T-cell (primary cell): ENCODE measurements at regions not wholly inside any gene's neighbourhood (a gene's known extent, or its start where the extent isn't known, plus 50 kb on each side); places are given as distances from the start of the nearest gene placed in this dataset.
"Not testable (repeated sequence)": the region's sequence is repeated elsewhere in the genome, so short reads cannot be mapped to it uniquely, and the experiment has no call there.

Experiments used
- ATAC-seq, 4 experiments: fragments of 200-7000 bp in 3 of 4; fragments of 150-1000 bp in 1 of 4; cut with Tn5 transposase; replicated peaks in 1 of 4; 1 replicate in 3 of 4; 2 replicates in 1 of 4; pipeline ENCODE4 v1.10.0; 2021; ENCODE audit warnings: moderate library complexity in 3 of 4, mild to moderate bottlenecking in 2 of 4, moderate number of reproducible peaks in 1 of 4
- CTCF ChIA-PET, 2 donors: fragments of 300-600 bp; sonication (Branson Sonifier 250); formaldehyde crosslinking; loops; one replicate each; lab custom pipeline; 2022; ENCODE audit warnings: antibody characterized with exemption in 2 of 2; lab: Charles Lee
- POLR2A ChIA-PET, 2 donors: fragments of 300-600 bp; sonication (Branson Sonifier 250); formaldehyde crosslinking; loops; one replicate each; lab custom pipeline; 2022; ENCODE audit warnings: antibody characterized with exemption in 2 of 2; lab: Charles Lee
- DNase-seq, 35 experiments: peaks; one replicate each; pipeline versions ENCODE4 v3.0.0 to v3.0.0-alpha.2; 2013 to 2023
- H3K27ac ChIP-seq: one replicate; pipeline ENCODE4 v1.5.1; 2013; ENCODE audit warnings: low read length
- H3K27me3 ChIP-seq, 2 experiments: replicated peaks in 1 of 2; 1 replicate in 1 of 2; 2 replicates in 1 of 2; pipeline versions ENCODE4 v1.6.1 to v1.7.0; 2013; ENCODE audit warnings: low read length in 1 of 2, mixed read lengths in 1 of 2; ENCODE audit not compliant: control insufficient read depth in 2 of 2, insufficient read depth in 2 of 2; ENCODE audit errors: extremely low read depth in 1 of 2
- H3K36me3 ChIP-seq, 2 donors: 1 replicate in 1 of 2; 2 replicates in 1 of 2; pipeline versions ENCODE4 v1.6.1 to v1.7.0; 2013; ENCODE audit warnings: low read length in 1 of 2; ENCODE audit not compliant: control insufficient read depth in 2 of 2, insufficient read depth in 1 of 2; ENCODE audit errors: extremely low read depth in 1 of 2
- H3K4me1 ChIP-seq, 2 experiments: 1 replicate in 1 of 2; 2 replicates in 1 of 2; pipeline versions ENCODE4 v1.6.1 to v1.7.0; 2013; ENCODE audit warnings: low read length in 2 of 2, mixed read lengths in 1 of 2; ENCODE audit not compliant: insufficient read depth in 2 of 2, control insufficient read depth in 1 of 2; ENCODE audit errors: extremely low read depth in 1 of 2
- H3K4me3 ChIP-seq, 2 donors: 1 replicate in 1 of 2; 2 replicates in 1 of 2; pipeline versions ENCODE4 v1.5.1 to v1.7.0; 2013; ENCODE audit warnings: mild to moderate bottlenecking in 2 of 2, low read length in 1 of 2, moderate library complexity in 1 of 2; ENCODE audit not compliant: control insufficient read depth in 1 of 2; ENCODE audit errors: extremely low read depth in 1 of 2
- H3K9me3 ChIP-seq: 2 replicates; pipeline ENCODE4 v1.7.0; 2013
- H3K27ac Mint-ChIP-seq, 2 donors: one replicate each; pipeline ENCODE4 v1.8.0; 2020 to 2021; ENCODE audit warnings: mild to moderate bottlenecking in 2 of 2, mixed read lengths in 2 of 2
- H3K27me3 Mint-ChIP-seq, 2 donors: one replicate each; pipeline ENCODE4 v1.8.0; 2021 to 2022; ENCODE audit warnings: mixed read lengths in 2 of 2
- H3K36me3 Mint-ChIP-seq: one replicate; pipeline ENCODE4 v1.8.0; 2021; ENCODE audit warnings: mixed read lengths
- H3K4me1 Mint-ChIP-seq, 3 donors: one replicate each; pipeline ENCODE4 v1.8.0; 2020 to 2022; ENCODE audit warnings: mixed read lengths in 3 of 3, mild to moderate bottlenecking in 1 of 3
- H3K4me3 Mint-ChIP-seq, 3 donors: one replicate each; pipeline ENCODE4 v1.8.0; 2020 to 2022; ENCODE audit warnings: mild to moderate bottlenecking in 3 of 3, mixed read lengths in 3 of 3, moderate library complexity in 3 of 3
- H3K9me3 Mint-ChIP-seq, 3 donors: one replicate each; pipeline ENCODE4 v1.8.0; 2020 to 2022; ENCODE audit warnings: mixed read lengths in 3 of 3
- WGBS: methylation state at CpG from one replicate; pipeline ENCODE4 v1.1.5; 2013; ENCODE audit warnings: missing lambda C conversion rate; ENCODE audit not compliant: insufficient coverage; 5-methylcytosine and 5-hydroxymethylcytosine counted together

DNA sequence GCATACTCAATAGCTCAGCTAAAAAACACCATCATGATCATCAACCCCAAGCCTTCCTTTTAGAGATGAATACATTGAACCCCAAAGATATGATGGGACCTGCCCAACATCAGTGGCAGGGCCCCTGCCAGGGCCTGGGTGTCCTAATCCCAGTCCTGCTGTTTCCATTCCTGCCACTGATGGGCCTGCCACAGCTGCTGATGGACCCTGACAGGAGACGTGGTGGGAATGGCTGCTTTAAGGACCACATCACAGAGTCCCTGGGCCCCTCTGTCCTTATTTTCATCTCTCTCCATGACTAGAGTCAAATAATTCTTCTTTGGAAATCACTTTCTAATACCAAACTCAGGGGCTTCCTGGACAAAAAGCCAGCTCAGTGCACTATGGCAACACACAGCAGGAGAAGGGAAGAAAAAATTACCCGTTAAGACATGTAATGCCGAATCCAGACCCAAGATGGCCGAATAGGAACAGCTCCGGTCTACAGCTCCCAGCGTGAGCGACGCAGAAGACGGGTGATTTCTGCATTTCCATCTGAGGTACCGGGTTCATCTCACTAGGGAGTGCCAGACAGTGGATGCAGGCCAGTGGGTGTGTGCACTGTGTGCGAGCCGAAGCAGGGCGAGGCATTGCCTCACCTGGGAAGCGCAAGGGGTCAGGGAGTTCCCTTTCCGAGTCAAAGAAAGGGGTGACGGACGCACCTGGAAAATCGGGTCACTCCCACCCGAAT lies 160.6 kb upstream of the THBS1 start:
- H3K4me3 Mint-ChIP-seq, result peak overlapping the region in 1 of 3 donors; percentile 69
- H3K9me3 ChIP-seq, H3K9me3 Mint-ChIP-seq, H3K27me3 ChIP-seq, H3K27ac Mint-ChIP-seq, H3K4me1 ChIP-seq, ATAC-seq, DNase-seq, H3K4me3 ChIP-seq, H3K27ac ChIP-seq, H3K36me3 Mint-ChIP-seq, H3K36me3 ChIP-seq, POLR2A ChIA-PET, CTCF ChIA-PET: not testable (repeated sequence)
- H3K4me1 Mint-ChIP-seq, result peaks cover 0 to 14% (median 0%) of the 10 kb centered on the region in 3 donors
- 100% methylated on average over 1 of the region's 19 CpGs for WGBS
- peaks cover 0 to 16% of the 10 kb centered on the region in 2 donors for H3K27me3 Mint-ChIP-seq

DNA sequence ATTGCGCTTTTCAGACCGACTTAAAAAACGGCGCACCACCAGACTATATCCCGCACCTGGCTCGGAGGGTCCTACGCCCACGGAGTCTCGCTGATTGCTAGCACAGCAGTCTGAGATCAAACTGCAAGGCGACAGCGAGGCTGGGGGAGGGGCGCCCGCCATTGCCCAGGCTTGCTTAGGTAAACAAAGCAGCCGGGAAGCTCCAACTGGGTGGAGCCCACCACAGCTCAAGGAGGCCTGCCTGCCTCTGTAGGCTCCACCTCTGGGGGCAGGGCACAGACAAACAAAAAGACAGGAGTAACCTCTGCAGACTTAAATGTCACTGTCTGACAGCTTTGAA lies 160.1 kb upstream of the THBS1 start:
- DNase-seq, H3K4me1 ChIP-seq, H3K27ac Mint-ChIP-seq, CTCF ChIA-PET, H3K36me3 ChIP-seq, H3K9me3 ChIP-seq, H3K9me3 Mint-ChIP-seq, ATAC-seq, H3K36me3 Mint-ChIP-seq, H3K4me3 ChIP-seq, H3K27me3 ChIP-seq, H3K27ac ChIP-seq, POLR2A ChIA-PET: not testable (repeated sequence)
- no CpG with 5 or more reads among the region's 14 CpGs for WGBS
- Mint-ChIP-seq H3K27me3 (peaks cover 0 to 16% of the 10 kb centered on the region in 2 donors), H3K4me3 (peak overlapping the region in 1 of 3 donors; percentile 69), H3K4me1 (peaks cover 0 to 14% (median 0%) of the 10 kb centered on the region in 3 donors)

DNA sequence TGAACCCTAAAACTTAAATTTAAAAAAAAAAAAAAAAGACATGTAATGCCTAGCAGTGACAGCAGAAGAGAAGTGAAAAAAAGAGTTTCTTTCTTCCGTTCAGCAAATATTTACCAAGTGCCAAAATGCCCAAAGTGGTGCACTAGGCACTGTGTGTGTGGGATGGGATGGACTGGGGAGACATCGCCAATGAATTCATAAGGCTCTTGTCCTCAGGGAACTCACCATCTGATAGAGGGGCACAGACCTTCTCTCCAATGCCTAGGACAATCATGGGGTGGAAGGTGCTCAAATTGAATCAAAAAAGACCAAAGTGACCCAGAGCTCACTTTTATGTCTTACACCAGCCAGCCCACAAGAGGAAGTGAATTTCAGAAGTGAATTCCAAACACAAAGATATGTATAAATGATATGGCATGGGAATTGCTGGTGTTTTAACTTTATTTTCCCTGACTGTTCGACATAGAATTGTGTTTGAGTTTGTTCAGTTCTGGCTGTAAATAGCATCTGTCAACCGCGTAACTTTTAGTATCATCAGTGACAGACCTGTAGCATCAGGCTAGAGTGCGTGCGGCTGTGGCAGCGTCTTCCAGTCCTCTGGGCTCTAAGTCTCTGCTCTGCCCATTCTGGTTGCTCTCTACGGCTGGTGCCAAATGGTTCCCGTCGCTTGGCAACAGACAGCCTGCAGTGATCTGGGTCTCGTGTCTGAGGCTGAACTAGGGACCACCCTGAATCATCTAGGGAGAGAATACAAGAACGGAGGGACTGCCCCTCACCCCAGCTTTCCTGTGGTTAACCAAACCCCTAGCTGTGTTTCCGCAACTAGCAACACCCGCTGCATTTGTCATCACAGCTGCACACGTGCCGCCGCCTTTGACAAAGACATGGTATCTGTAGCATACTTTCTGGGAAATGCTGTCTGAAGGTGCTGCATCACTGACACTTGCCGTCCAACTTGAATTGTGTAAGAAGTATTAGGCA lies 154.0 kb upstream of the THBS1 start:
- H3K9me3 Mint-ChIP-seq, result no peaks in the 10 kb centered on the region
- peak overlapping the region; percentile 55 to 79 (median 68) for H3K4me3 Mint-ChIP-seq
- POLR2A ChIA-PET, result interaction anchor here in 1 of 2 donors (0.6 kb wide), 1 partner anchor 124 kb away, joined by 3 read pairs; no protein-coding TSS in a partner anchor
- H3K4me1 ChIP-seq, result peaks cover 14 to 22% of the 10 kb centered on the region in 2 experiments
- no peaks in the 10 kb centered on the region for H3K36me3 Mint-ChIP-seq
- WGBS, result 0% methylated on average over 11 of the region's 19 CpGs
- DNase-seq (peak; percentile 28 to 85 (median 72)), ATAC-seq (peak; percentile 84 to 93 (median 92))
- H3K27me3 Mint-ChIP-seq, result peaks cover 0 to 21% of the 10 kb centered on the region in 2 donors
- H3K27me3 ChIP-seq, result peaks cover 0 to 3% of the 10 kb centered on the region in 2 experiments
- H3K36me3 ChIP-seq, result no peaks in the 10 kb centered on the region
- H3K4me1 Mint-ChIP-seq, result peaks cover 24 to 42% (median 29%) of the 10 kb centered on the region in 3 donors
- peak overlapping the region; percentile 11 to 45 for H3K4me3 ChIP-seq
- peak overlapping the region; percentile 2 to 29 for H3K27ac Mint-ChIP-seq
- no peak overlapping the region for H3K27ac ChIP-seq
- CTCF ChIA-PET, result no interaction called here
- H3K9me3 ChIP-seq, result no peaks in the 10 kb centered on the region

DNA sequence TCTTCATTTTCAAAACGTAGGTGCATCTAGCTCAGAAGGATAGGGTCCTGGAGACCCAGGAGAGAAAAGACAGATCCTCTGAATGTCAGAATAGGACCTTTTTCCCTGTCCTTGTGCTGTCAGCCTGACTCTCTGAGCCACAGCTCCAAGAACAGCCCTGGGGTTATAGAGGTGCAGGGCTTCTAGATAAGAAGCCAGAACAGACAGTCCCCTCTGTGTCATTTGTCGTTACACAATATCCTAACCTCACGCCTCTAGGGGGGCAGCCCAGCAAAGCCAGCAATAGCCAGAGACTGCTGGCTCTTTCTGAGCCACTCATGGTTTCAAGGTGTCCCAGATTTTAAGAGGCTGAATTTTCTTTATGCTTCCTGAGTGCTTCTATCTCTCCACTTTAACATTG lies 153.2 kb upstream of the THBS1 start:
- POLR2A ChIA-PET, result interaction anchor here in 1 of 2 donors (0.6 kb wide), 1 partner anchor 123 kb away, joined by 3 read pairs; no protein-coding TSS in a partner anchor
- Histone ChIP-seq H3K4me3 (no peak overlapping the region), H3K9me3 (no peaks in the 10 kb centered on the region), H3K27ac (no peak overlapping the region), H3K27me3 (peaks cover 0 to 3% of the 10 kb centered on the region in 2 experiments), H3K4me1 (peaks cover 14 to 22% of the 10 kb centered on the region in 2 experiments), H3K36me3 (no peaks in the 10 kb centered on the region)
- H3K27ac Mint-ChIP-seq, result no peak overlapping the region
- H3K4me1 Mint-ChIP-seq, result peaks cover 24 to 42% (median 29%) of the 10 kb centered on the region in 3 donors
- H3K9me3 Mint-ChIP-seq, result no peaks in the 10 kb centered on the region
- ATAC-seq, result no peak
- peak overlapping the region in 1 of 3 donors; percentile 79 for H3K4me3 Mint-ChIP-seq
- no peaks in the 10 kb centered on the region for H3K36me3 Mint-ChIP-seq
- H3K27me3 Mint-ChIP-seq, result peaks cover 0 to 24% of the 10 kb centered on the region in 2 donors
- CTCF ChIA-PET, result no interaction called here
- peak in 5 of 35 experiments; percentile 2 to 11 (median 5) for DNase-seq
- 75% methylated on average over 2 of the region's 3 CpGs for WGBS

DNA sequence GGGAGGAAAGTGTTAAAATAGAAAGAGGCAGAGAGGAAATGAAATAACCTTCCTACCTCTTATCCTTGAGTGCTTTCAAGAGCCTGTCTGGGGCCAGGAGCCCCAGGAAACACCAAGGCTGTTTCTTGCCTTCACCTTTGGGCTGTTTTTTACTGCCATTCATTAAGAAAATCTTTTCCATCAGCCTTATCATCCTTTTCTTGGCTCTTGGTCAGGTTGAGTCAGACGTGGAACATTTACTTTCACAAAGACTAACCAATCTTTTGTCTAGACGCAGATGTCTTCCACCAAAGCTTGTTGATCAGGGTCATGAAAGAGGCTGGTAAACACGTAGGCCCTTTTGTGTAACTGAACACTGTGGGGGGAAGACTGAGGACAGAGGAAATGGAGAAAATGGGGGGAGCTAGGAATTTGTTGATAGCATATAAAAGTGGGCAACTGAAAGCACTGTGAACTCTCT lies 151.0 kb upstream of the THBS1 start:
- Mint-ChIP-seq H3K27me3 (peaks cover 3 to 40% of the 10 kb centered on the region in 2 donors), H3K27ac (no peak overlapping the region), H3K4me3 (no peak overlapping the region), H3K9me3 (no peaks in the 10 kb centered on the region), H3K4me1 (peaks cover 24 to 52% (median 29%) of the 10 kb centered on the region in 3 donors), H3K36me3 (no peaks in the 10 kb centered on the region)
- no peaks in the 10 kb centered on the region for H3K36me3 ChIP-seq
- ATAC-seq (no peak), DNase-seq (no peak)
- no peak overlapping the region for H3K27ac ChIP-seq
- 6% methylated on average over 2 of the region's 3 CpGs for WGBS
- peaks cover 14 to 22% of the 10 kb centered on the region in 2 experiments for H3K4me1 ChIP-seq
- H3K27me3 ChIP-seq, result peaks cover 0 to 11% of the 10 kb centered on the region in 2 experiments
- ChIA-PET POLR2A (interaction anchor here in 1 of 2 donors (0.6 to 1.2 kb wide), 2 partner anchors 176 to 747 kb away, joined by 3 to 6 read pairs; no protein-coding TSS in a partner anchor), CTCF (no interaction called here)
- H3K9me3 ChIP-seq, result no peaks in the 10 kb centered on the region
- no peak overlapping the region for H3K4me3 ChIP-seq

DNA sequence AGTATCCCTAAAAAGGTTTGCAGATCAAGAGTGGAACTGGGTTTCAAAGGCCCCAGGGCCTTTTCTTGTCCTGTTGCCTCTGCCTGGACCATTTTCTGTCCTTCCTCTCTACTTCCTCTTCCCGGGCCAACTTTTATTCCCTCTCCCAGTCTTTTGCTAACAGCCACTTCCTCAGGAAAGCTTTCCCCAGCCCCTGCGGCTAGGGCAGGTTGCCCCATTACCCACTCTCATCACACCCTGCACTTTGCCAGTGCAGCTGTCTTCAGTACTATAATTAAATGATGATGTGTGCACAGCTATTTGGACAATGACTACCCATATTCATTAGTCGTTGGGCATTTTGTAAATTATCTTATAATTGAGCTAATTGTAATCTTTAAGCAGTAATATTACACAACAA lies 150.5 kb upstream of the THBS1 start:
- Histone ChIP-seq H3K27ac (no peak overlapping the region), H3K4me3 (no peak overlapping the region), H3K9me3 (no peaks in the 10 kb centered on the region), H3K36me3 (no peaks in the 10 kb centered on the region), H3K27me3 (peaks cover 0 to 11% of the 10 kb centered on the region in 2 experiments), H3K4me1 (peaks cover 14 to 22% of the 10 kb centered on the region in 2 experiments)
- H3K4me3 Mint-ChIP-seq, result no peak overlapping the region
- no peaks in the 10 kb centered on the region for H3K9me3 Mint-ChIP-seq
- POLR2A ChIA-PET, result interaction anchor here in 1 of 2 donors (1.2 kb wide), 1 partner anchor 748 kb away, joined by 6 read pairs; no protein-coding TSS in a partner anchor
- no peaks in the 10 kb centered on the region for H3K36me3 Mint-ChIP-seq
- peaks cover 24 to 52% (median 29%) of the 10 kb centered on the region in 3 donors for H3K4me1 Mint-ChIP-seq
- 67% methylated on average over 1 of the region's 3 CpGs for WGBS
- no peak for DNase-seq
- no peak for ATAC-seq
- no peak overlapping the region for H3K27ac Mint-ChIP-seq
- CTCF ChIA-PET, result no interaction called here
- peaks cover 3 to 40% of the 10 kb centered on the region in 2 donors for H3K27me3 Mint-ChIP-seq
